IPS DF 6.9 (cell line): ENCODE measurements at regions not wholly inside any gene's neighbourhood (a gene's known extent, or its start where the extent isn't known, plus 50 kb on each side); places are given as distances from the start of the nearest gene placed in this dataset.
"Not testable (repeated sequence)": the region's sequence is repeated elsewhere in the genome, so short reads cannot be mapped to it uniquely, and the experiment has no call there.

Experiments used
- DNase-seq: peaks from one replicate; pipeline ENCODE4 v3.0.0-alpha.2; 2013; ENCODE audit warnings: low read depth, low spot score
- H3K27ac ChIP-seq: one replicate; pipeline ENCODE4 v1.5.1; 2013; ENCODE audit warnings: low read length, control low read depth
- H3K27me3 ChIP-seq: 2 replicates; pipeline ENCODE4 v1.6.1; 2013; ENCODE audit warnings: mild to moderate bottlenecking, low read length; ENCODE audit not compliant: control insufficient read depth, insufficient read depth
- H3K36me3 ChIP-seq: 2 replicates; pipeline ENCODE4 v1.6.1; 2013; ENCODE audit warnings: low read length; ENCODE audit not compliant: control insufficient read depth, insufficient read depth
- H3K4me1 ChIP-seq: 2 replicates; pipeline ENCODE4 v1.6.1; 2013; ENCODE audit warnings: low read length; ENCODE audit not compliant: control insufficient read depth, insufficient read depth
- H3K4me3 ChIP-seq: 2 replicates; pipeline ENCODE4 v1.5.1; 2013; ENCODE audit warnings: mild to moderate bottlenecking, low read length
- H3K9me3 ChIP-seq: 2 replicates; pipeline ENCODE4 v1.6.1; 2013; ENCODE audit warnings: low read length, inconsistent platforms; ENCODE audit not compliant: control insufficient read depth, insufficient read depth
- WGBS: extraction: QIAGEN DNeasy Blood & Tissue Kit; methylation state at CpG from one replicate; pipeline ENCODE4 v1.1.7; 2013; ENCODE audit warnings: mixed read lengths, missing lambda C conversion rate; ENCODE audit not compliant: insufficient read length, insufficient coverage; 5-methylcytosine and 5-hydroxymethylcytosine counted together

- H3K27ac ChIP-seq: no peak overlapping the region
- no peaks in the 10 kb centered on the region for H3K27me3 ChIP-seq
- no peak for DNase-seq
- no peaks in the 10 kb centered on the region for H3K4me1 ChIP-seq
- no peak overlapping the region for H3K4me3 ChIP-seq
- H3K36me3 ChIP-seq: no peaks in the 10 kb centered on the region
- H3K9me3 ChIP-seq: no peaks in the 10 kb centered on the region
Measured at GRCh38 chr5:25349746-25350145, 705.0 kb upstream of the CDH10 start.

GRCh38 chr5:25345240-25345771, 700.5 kb upstream of the CDH10 start:
- Histone ChIP-seq H3K27me3 (no peaks in the 10 kb centered on the region), H3K36me3 (no peaks in the 10 kb centered on the region), H3K4me1 (no peaks in the 10 kb centered on the region), H3K27ac (no peak overlapping the region), H3K4me3 (no peak overlapping the region), H3K9me3 (no peaks in the 10 kb centered on the region)
- WGBS: no CpG with 5 or more reads among the region's 5 CpGs
- DNase-seq: no peak

GRCh38 chr5:25339541-25339940, 694.8 kb upstream of the CDH10 start:
- Histone ChIP-seq H3K27ac (no peak overlapping the region), H3K4me1 (no peaks in the 10 kb centered on the region), H3K9me3 (no peaks in the 10 kb centered on the region), H3K36me3 (no peaks in the 10 kb centered on the region), H3K27me3 (no peaks in the 10 kb centered on the region), H3K4me3 (no peak overlapping the region)
- no CpG with 5 or more reads among the region's 5 CpGs for WGBS
- DNase-seq: no peak

- H3K36me3 ChIP-seq: no peaks in the 10 kb centered on the region
- WGBS: no CpG with 5 or more reads among the region's 6 CpGs
Measured at GRCh38 chr5:25334350-25334749, 689.6 kb upstream of the CDH10 start.

GRCh38 chr5:25330721-25331120, 685.9 kb upstream of the CDH10 start:
- WGBS: no CpG with 5 or more reads among the region's 3 CpGs
- no peak overlapping the region for H3K4me3 ChIP-seq
- no peaks in the 10 kb centered on the region for H3K9me3 ChIP-seq
- H3K4me1 ChIP-seq: no peaks in the 10 kb centered on the region
- H3K27me3 ChIP-seq: no peaks in the 10 kb centered on the region
- no peaks in the 10 kb centered on the region for H3K36me3 ChIP-seq
- H3K27ac ChIP-seq: no peak overlapping the region
- DNase-seq: no peak

More at GRCh38 chr5:25334350-25334749, 689.6 kb upstream of the CDH10 start:
- no peaks in the 10 kb centered on the region for H3K27me3 ChIP-seq
- no peak for DNase-seq
- no peak overlapping the region for H3K27ac ChIP-seq
- H3K4me1 ChIP-seq: no peaks in the 10 kb centered on the region
- no peak overlapping the region for H3K4me3 ChIP-seq
- H3K9me3 ChIP-seq: no peaks in the 10 kb centered on the region

GRCh38 chr5:25327172-25327571, 682.4 kb upstream of the CDH10 start:
- Histone ChIP-seq H3K9me3 (no peaks in the 10 kb centered on the region), H3K4me1 (no peaks in the 10 kb centered on the region), H3K27me3 (no peaks in the 10 kb centered on the region), H3K27ac (no peak overlapping the region), H3K36me3 (no peaks in the 10 kb centered on the region), H3K4me3 (no peak overlapping the region)
- WGBS: no CpG with 5 or more reads among the region's 2 CpGs
- no peak for DNase-seq

- no peak overlapping the region for H3K4me3 ChIP-seq
- H3K4me1 ChIP-seq: no peaks in the 10 kb centered on the region
- no peaks in the 10 kb centered on the region for H3K36me3 ChIP-seq
- no peak overlapping the region for H3K27ac ChIP-seq
- no CpG with 5 or more reads among the region's 2 CpGs for WGBS
- DNase-seq: no peak
- no peaks in the 10 kb centered on the region for H3K9me3 ChIP-seq
- H3K27me3 ChIP-seq: no peaks in the 10 kb centered on the region
Measured at GRCh38 chr5:25301836-25302235, 657.1 kb upstream of the CDH10 start.

- H3K36me3 ChIP-seq: no peaks in the 10 kb centered on the region
- no peak for DNase-seq
- H3K27me3 ChIP-seq: no peaks in the 10 kb centered on the region
- no CpG with 5 or more reads among the region's 3 CpGs for WGBS
- no peak overlapping the region for H3K4me3 ChIP-seq
- no peak overlapping the region for H3K27ac ChIP-seq
- H3K9me3 ChIP-seq: no peaks in the 10 kb centered on the region
- no peaks in the 10 kb centered on the region for H3K4me1 ChIP-seq
Measured at GRCh38 chr5:25295067-25295466, 650.3 kb upstream of the CDH10 start.

GRCh38 chr5:25289766-25290165, 645.0 kb upstream of the CDH10 start:
- not testable (repeated sequence) for H3K9me3 ChIP-seq, H3K27me3 ChIP-seq, H3K4me1 ChIP-seq, DNase-seq, H3K36me3 ChIP-seq, H3K4me3 ChIP-seq, H3K27ac ChIP-seq
- WGBS: no CpG with 5 or more reads among the region's 2 CpGs

GRCh38 chr5:25286319-25286718, 641.5 kb upstream of the CDH10 start:
- Histone ChIP-seq H3K4me3 (no peak overlapping the region), H3K9me3 (no peaks in the 10 kb centered on the region), H3K36me3 (no peaks in the 10 kb centered on the region), H3K27ac (no peak overlapping the region), H3K27me3 (no peaks in the 10 kb centered on the region), H3K4me1 (no peaks in the 10 kb centered on the region)
- DNase-seq: no peak
- WGBS: no CpG with 5 or more reads among the region's 3 CpGs

GRCh38 chr5:25285136-25285535, 640.4 kb upstream of the CDH10 start:
- no peaks in the 10 kb centered on the region for H3K27me3 ChIP-seq
- DNase-seq: no peak
- no peak overlapping the region for H3K27ac ChIP-seq
- H3K4me1 ChIP-seq: no peaks in the 10 kb centered on the region
- no peaks in the 10 kb centered on the region for H3K36me3 ChIP-seq
- no peaks in the 10 kb centered on the region for H3K9me3 ChIP-seq
- no peak overlapping the region for H3K4me3 ChIP-seq
- WGBS: no CpG with 5 or more reads among the region's 3 CpGs
